ENCODE measurements at regions not wholly inside any gene's neighbourhood (a gene's known extent, or its start where the extent isn't known, plus 50 kb on each side); places are given as distances from the start of the nearest gene placed in this dataset.

DNA sequence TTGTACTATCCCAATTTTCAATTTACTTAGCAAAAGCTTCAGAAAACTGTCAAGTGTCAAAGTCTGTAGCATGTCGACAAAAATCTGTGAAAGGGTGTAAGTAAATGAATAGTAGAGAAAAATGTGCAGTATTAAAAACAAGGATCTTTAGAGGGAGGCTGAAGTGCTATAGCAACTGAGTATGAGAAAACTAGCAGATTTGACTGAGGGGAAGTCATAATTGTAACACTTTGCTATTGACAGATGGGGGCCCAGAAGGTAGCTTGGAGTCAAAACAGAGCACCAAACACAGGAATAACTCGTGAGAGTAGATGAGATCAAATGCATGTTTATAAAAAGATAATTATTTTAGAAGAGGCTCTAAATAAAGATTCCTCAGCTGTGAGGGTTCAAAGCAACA, 657.7 kb downstream of the TMEM182 start:
- Mint-ChIP-seq H3K27me3 (ENCODE audit: insufficient read depth) (no peaks in the 10 kb centered on the region), H3K9me3 (no peaks in the 10 kb centered on the region), H3K27ac (no peak overlapping the region), H3K36me3 (ENCODE audit: low read depth) (no peaks in the 10 kb centered on the region), H3K4me3 (no peak overlapping the region), H3K4me1 (no peaks in the 10 kb centered on the region)
- Histone ChIP-seq H3K9me3 (ENCODE audit: control insufficient read depth, low read length) (no peaks in the 10 kb centered on the region), H3K9ac (ENCODE audit: extremely low read depth, low read length, poor library complexity, severe bottlenecking) (no peak overlapping the region), H3K4me1 (ENCODE audit: control insufficient read depth, insufficient read depth, low read length) (no peaks in the 10 kb centered on the region), H3K27me3 (ENCODE audit: control insufficient read depth, insufficient read depth, low read length, poor library complexity, severe bottlenecking) (no peaks in the 10 kb centered on the region), H3K36me3 (ENCODE audit: control insufficient read depth, insufficient read depth, low read length) (no peaks in the 10 kb centered on the region), H3K4me3 (ENCODE audit: low read length) (no peak overlapping the region), H3K27ac (ENCODE audit: low read depth, low read length) (no peak overlapping the region)
- WGBS, 2 experiments (ENCODE audit: insufficient coverage in 1 of 2, insufficient read length in 1 of 2), result 97 to 100% methylated on average over 1 to 2 of the region's 2 CpGs
- TF ChIP-seq, protein P1, sequence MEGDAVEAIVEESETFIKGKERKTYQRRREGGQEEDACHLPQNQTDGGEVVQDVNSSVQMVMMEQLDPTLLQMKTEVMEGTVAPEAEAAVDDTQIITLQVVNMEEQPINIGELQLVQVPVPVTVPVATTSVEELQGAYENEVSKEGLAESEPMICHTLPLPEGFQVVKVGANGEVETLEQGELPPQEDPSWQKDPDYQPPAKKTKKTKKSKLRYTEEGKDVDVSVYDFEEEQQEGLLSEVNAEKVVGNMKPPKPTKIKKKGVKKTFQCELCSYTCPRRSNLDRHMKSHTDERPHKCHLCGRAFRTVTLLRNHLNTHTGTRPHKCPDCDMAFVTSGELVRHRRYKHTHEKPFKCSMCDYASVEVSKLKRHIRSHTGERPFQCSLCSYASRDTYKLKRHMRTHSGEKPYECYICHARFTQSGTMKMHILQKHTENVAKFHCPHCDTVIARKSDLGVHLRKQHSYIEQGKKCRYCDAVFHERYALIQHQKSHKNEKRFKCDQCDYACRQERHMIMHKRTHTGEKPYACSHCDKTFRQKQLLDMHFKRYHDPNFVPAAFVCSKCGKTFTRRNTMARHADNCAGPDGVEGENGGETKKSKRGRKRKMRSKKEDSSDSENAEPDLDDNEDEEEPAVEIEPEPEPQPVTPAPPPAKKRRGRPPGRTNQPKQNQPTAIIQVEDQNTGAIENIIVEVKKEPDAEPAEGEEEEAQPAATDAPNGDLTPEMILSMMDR (conservative IDR thresholded peaks at IDR 0.05), result no peak
- DNase-seq, result no peak

DNA sequence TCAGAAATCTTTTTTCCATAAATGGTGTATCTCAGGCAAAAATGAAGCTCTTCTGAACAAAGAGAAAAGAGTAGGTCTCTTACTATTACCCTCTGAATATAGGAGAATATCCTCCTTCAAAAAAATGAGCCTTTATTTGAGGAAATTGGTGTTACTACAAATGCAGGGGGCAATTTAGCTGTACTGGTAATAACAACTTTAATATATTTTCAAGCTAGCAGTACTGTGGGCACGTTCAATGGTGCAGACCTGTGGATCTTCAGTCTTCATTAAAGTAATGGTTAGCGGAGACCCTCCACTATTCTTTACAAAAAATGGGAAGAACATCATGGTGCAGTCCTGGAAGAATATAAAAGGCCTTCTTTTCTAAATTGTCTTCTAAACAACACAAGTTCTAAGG, 661.3 kb downstream of the TMEM182 start:
- no peaks in the 10 kb centered on the region for H3K36me3 ChIP-seq (ENCODE audit: control insufficient read depth, insufficient read depth, low read length)
- no peaks in the 10 kb centered on the region for H3K4me1 ChIP-seq (ENCODE audit: control insufficient read depth, insufficient read depth, low read length)

DNA sequence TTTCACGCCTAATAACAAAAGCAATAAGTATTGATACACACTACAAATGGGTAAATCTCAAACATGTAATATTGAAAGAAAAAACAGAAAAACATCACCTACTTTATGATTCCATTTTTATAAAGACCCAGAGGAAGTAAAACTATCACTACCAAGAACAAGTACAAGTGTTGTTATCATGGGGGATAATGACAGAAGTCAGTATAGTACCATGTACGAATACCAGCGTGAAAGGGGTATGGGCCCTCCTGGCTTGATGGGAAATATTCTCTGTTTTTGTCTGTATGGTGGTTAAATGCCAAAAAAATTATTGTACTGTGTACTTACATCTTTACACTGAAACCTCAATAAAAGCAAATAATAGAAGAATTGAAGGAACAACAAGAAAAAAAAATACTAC, 665.7 kb downstream of the TMEM182 start:
- no peaks in the 10 kb centered on the region for H3K9me3 Mint-ChIP-seq
- H3K27me3 Mint-ChIP-seq (ENCODE audit: insufficient read depth), result no peaks in the 10 kb centered on the region
- H3K27me3 ChIP-seq (ENCODE audit: control insufficient read depth, insufficient read depth, low read length, poor library complexity, severe bottlenecking), result no peaks in the 10 kb centered on the region
- no peaks in the 10 kb centered on the region for H3K4me1 Mint-ChIP-seq
- H3K9me3 ChIP-seq (ENCODE audit: control insufficient read depth, low read length), result no peaks in the 10 kb centered on the region
- no peaks in the 10 kb centered on the region for H3K4me1 ChIP-seq (ENCODE audit: control insufficient read depth, insufficient read depth, low read length)
- TF ChIP-seq, protein P1 (conservative IDR thresholded peaks at IDR 0.05), result no peak
- H3K36me3 Mint-ChIP-seq (ENCODE audit: low read depth), result no peaks in the 10 kb centered on the region
- H3K9ac ChIP-seq (ENCODE audit: extremely low read depth, low read length, poor library complexity, severe bottlenecking), result no peak overlapping the region
- no peak overlapping the region for H3K27ac Mint-ChIP-seq
- no peaks in the 10 kb centered on the region for H3K36me3 ChIP-seq (ENCODE audit: control insufficient read depth, insufficient read depth, low read length)
- DNase-seq, result no peak
- no peak overlapping the region for H3K4me3 Mint-ChIP-seq
- no peak overlapping the region for H3K27ac ChIP-seq (ENCODE audit: low read depth, low read length)
- no peak overlapping the region for H3K4me3 ChIP-seq (ENCODE audit: low read length)
- 97% methylated on average over 2 of the region's 3 CpGs; no CpG with 5 or more reads in 1 of the 2 experiments for WGBS, 2 experiments (ENCODE audit: insufficient coverage in 1 of 2, insufficient read length in 1 of 2)

More for the DNA sequence above, 661.3 kb downstream of the TMEM182 start:
- Histone ChIP-seq H3K27me3 (ENCODE audit: control insufficient read depth, insufficient read depth, low read length, poor library complexity, severe bottlenecking) (no peaks in the 10 kb centered on the region), H3K9ac (ENCODE audit: extremely low read depth, low read length, poor library complexity, severe bottlenecking) (no peak overlapping the region), H3K27ac (ENCODE audit: low read depth, low read length) (no peak overlapping the region), H3K9me3 (ENCODE audit: control insufficient read depth, low read length) (no peaks in the 10 kb centered on the region), H3K4me3 (ENCODE audit: low read length) (no peak overlapping the region)
- Mint-ChIP-seq H3K4me1 (no peaks in the 10 kb centered on the region), H3K36me3 (ENCODE audit: low read depth) (no peaks in the 10 kb centered on the region), H3K4me3 (no peak overlapping the region), H3K27me3 (ENCODE audit: insufficient read depth) (no peaks in the 10 kb centered on the region), H3K9me3 (no peaks in the 10 kb centered on the region), H3K27ac (no peak overlapping the region)
- TF ChIP-seq, protein P1 (conservative IDR thresholded peaks at IDR 0.05), result no peak
- 43 to 92% methylated on average over 1 to 2 of the region's 2 CpGs for WGBS, 2 experiments (ENCODE audit: insufficient coverage in 1 of 2, insufficient read length in 1 of 2)
- no peak for DNase-seq

Measured in endodermal cell (in vitro differentiated cells).